ENCODE measurements at regions not wholly inside any gene's neighbourhood (a gene's known extent, or its start where the extent isn't known, plus 50 kb on each side); places are given as distances from the start of the nearest gene placed in this dataset.

DNA sequence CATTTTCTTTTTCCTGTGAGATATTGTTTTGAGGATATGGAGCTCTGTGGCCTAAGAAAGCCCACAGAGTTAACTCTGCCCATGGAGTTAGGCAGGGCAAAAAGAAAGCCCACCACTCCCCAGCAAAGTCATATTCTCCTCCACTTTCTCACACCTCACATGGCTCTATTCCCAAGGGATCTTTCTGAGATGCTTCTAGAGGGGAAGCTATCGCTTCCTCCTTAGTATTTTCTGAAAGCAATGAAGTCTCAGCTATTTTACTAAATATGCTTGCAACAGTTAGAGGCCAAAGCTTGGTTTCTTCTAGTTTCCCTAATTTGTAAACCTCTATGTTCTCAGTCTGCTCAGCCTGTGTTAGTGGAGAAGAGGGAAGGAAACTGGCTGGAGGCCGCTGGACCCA is 80.3 kb upstream of the EOMES start:
- no peak overlapping the region for H3K4me2 ChIP-seq (ENCODE audit: low read length, poor library complexity, severe bottlenecking)
- H3K79me1 ChIP-seq (replicated peaks; ENCODE audit: low read length, poor library complexity, severe bottlenecking) = no peaks in the 10 kb centered on the region
- H2AFZ ChIP-seq (ENCODE audit: low read depth, low read length) = no peak overlapping the region
- H3K9me3 ChIP-seq (ENCODE audit: control insufficient read depth, low read length) = no peaks in the 10 kb centered on the region
- H3K23ac ChIP-seq (ENCODE audit: low read length in 2 of 2) = no peak overlapping the region
- H2BK5ac ChIP-seq (ENCODE audit: low read depth, low read length, poor library complexity, severe bottlenecking) = no peak overlapping the region
- no peak overlapping the region for H3K14ac ChIP-seq (ENCODE audit: low read length in 2 of 2)
- H3K27ac ChIP-seq (ENCODE audit: low read length, poor library complexity, severe bottlenecking) = no peak overlapping the region
- no peak overlapping the region for H2BK12ac ChIP-seq (ENCODE audit: low read length in 2 of 2)
- H2AK5ac ChIP-seq (ENCODE audit: low read length, severe bottlenecking) = no peak overlapping the region
- no peak overlapping the region for H3K4me3 ChIP-seq (ENCODE audit: insufficient read depth in 1 of 2, low read depth in 1 of 2, low read length in 2 of 2)
- H3K4ac ChIP-seq (ENCODE audit: low read depth in 1 of 2, low read length in 2 of 2) = no peak overlapping the region
- H2BK120ac ChIP-seq (ENCODE audit: low read depth, low read length) = no peak overlapping the region
- DNase-seq = no peak
- no peaks in the 10 kb centered on the region for H3K4me1 ChIP-seq (ENCODE audit: control insufficient read depth, insufficient read depth, low read depth, low read length)
- WGBS = no CpG with 5 or more reads among the region's 2 CpGs
- no peak overlapping the region for H2BK15ac ChIP-seq (ENCODE audit: low read depth, poor library complexity, severe bottlenecking)
- H4K8ac ChIP-seq (ENCODE audit: low read length) = no peak overlapping the region
- no peak overlapping the region for H3K18ac ChIP-seq (ENCODE audit: low read depth in 1 of 2, low read length in 2 of 2)
- H3K9ac ChIP-seq (ENCODE audit: low read length) = no peak overlapping the region
- H3K27me3 ChIP-seq (ENCODE audit: control insufficient read depth in 1 of 2, insufficient read depth in 1 of 2, low read length in 2 of 2) = peaks cover 0 to 4% of the 10 kb centered on the region in 2 experiments
- no peak overlapping the region for H4K91ac ChIP-seq (ENCODE audit: low read length)
- H3K36me3 ChIP-seq (ENCODE audit: control insufficient read depth in 1 of 2, insufficient read depth in 2 of 2, low read depth in 1 of 2, low read length in 2 of 2) = no peaks in the 10 kb centered on the region

DNA sequence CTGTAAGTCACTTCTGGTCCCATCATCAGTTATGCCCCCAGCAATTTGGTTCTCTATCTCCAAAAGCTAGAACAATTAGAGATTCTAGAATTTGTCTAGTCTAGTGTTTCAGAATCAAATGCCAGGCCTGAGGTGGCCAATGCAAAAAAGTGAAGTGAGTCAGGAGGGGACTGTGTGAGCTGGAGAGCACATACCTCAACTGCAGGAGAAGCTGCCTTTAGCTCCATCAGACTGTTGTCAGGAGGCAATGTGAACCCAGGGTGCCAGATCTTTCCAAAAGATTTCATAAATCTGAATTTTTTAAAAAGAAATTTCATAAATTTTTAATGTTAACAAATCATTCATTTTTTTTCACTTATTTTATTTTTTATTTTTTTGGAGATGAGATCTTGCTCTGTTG is 80.7 kb upstream of the EOMES start:
- H2BK12ac ChIP-seq (ENCODE audit: low read length in 2 of 2) = no peak overlapping the region
- no peak overlapping the region for H2AK5ac ChIP-seq (ENCODE audit: low read length, severe bottlenecking)
- H2BK5ac ChIP-seq (ENCODE audit: low read depth, low read length, poor library complexity, severe bottlenecking) = no peak overlapping the region
- H3K14ac ChIP-seq (ENCODE audit: low read length in 2 of 2) = no peak overlapping the region
- H2BK120ac ChIP-seq (ENCODE audit: low read depth, low read length) = no peak overlapping the region
- no peak overlapping the region for H2AFZ ChIP-seq (ENCODE audit: low read depth, low read length)
- H3K4ac ChIP-seq (ENCODE audit: low read depth in 1 of 2, low read length in 2 of 2) = no peak overlapping the region
- no peaks in the 10 kb centered on the region for H3K36me3 ChIP-seq (ENCODE audit: control insufficient read depth in 1 of 2, insufficient read depth in 2 of 2, low read depth in 1 of 2, low read length in 2 of 2)
- no peak overlapping the region for H3K4me2 ChIP-seq (ENCODE audit: low read length, poor library complexity, severe bottlenecking)
- H3K9me3 ChIP-seq (ENCODE audit: control insufficient read depth, low read length) = no peaks in the 10 kb centered on the region
- no peak overlapping the region for H3K4me3 ChIP-seq (ENCODE audit: insufficient read depth in 1 of 2, low read depth in 1 of 2, low read length in 2 of 2)
- H3K4me1 ChIP-seq (ENCODE audit: control insufficient read depth, insufficient read depth, low read depth, low read length) = no peaks in the 10 kb centered on the region
- no peak overlapping the region for H3K9ac ChIP-seq (ENCODE audit: low read length)
- no peaks in the 10 kb centered on the region for H3K79me1 ChIP-seq (replicated peaks; ENCODE audit: low read length, poor library complexity, severe bottlenecking)
- no peak overlapping the region for H4K8ac ChIP-seq (ENCODE audit: low read length)
- no peak overlapping the region for H3K27ac ChIP-seq (ENCODE audit: low read length, poor library complexity, severe bottlenecking)
- H3K23ac ChIP-seq (ENCODE audit: low read length in 2 of 2) = no peak overlapping the region
- no peak overlapping the region for H3K18ac ChIP-seq (ENCODE audit: low read depth in 1 of 2, low read length in 2 of 2)
- H2BK15ac ChIP-seq (ENCODE audit: low read depth, poor library complexity, severe bottlenecking) = no peak overlapping the region
- DNase-seq = no peak
- H4K91ac ChIP-seq (ENCODE audit: low read length) = no peak overlapping the region
- H3K27me3 ChIP-seq (ENCODE audit: control insufficient read depth in 1 of 2, insufficient read depth in 1 of 2, low read length in 2 of 2) = peaks cover 0 to 4% of the 10 kb centered on the region in 2 experiments

DNA sequence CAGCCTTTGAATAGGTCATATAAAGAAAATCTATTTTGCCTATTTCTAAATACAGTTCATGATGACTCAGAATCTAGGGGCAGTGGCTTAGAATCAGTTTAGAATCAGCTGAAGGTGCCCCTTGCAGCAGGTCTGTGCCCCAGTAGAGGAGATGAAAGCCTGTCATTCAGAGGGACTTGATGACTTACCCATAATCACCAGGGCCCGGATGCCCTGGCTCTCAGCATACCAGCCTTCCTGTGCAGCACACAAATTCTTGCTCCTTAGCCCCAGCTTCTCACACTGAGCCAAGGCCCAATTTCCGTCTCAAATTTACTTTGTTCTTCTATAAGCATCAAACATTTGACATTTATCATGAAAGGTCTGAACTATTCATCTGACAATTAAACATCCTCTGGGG is 83.2 kb upstream of the EOMES start:
- Histone ChIP-seq H2BK5ac (ENCODE audit: low read depth, low read length, poor library complexity, severe bottlenecking) (no peak overlapping the region), H3K9me3 (ENCODE audit: control insufficient read depth, low read length) (no peaks in the 10 kb centered on the region), H4K8ac (ENCODE audit: low read length) (no peak overlapping the region), H2BK15ac (ENCODE audit: low read depth, poor library complexity, severe bottlenecking) (no peak overlapping the region), H3K79me1 (replicated peaks; ENCODE audit: low read length, poor library complexity, severe bottlenecking) (no peaks in the 10 kb centered on the region), H3K4me3 (ENCODE audit: insufficient read depth in 1 of 2, low read depth in 1 of 2, low read length in 2 of 2) (no peak overlapping the region), H3K9ac (ENCODE audit: low read length) (no peak overlapping the region), H2BK120ac (ENCODE audit: low read depth, low read length) (no peak overlapping the region), H3K4ac (ENCODE audit: low read depth in 1 of 2, low read length in 2 of 2) (no peak overlapping the region), H2AFZ (ENCODE audit: low read depth, low read length) (no peak overlapping the region), H3K4me1 (ENCODE audit: control insufficient read depth, insufficient read depth, low read depth, low read length) (no peaks in the 10 kb centered on the region), H4K91ac (ENCODE audit: low read length) (no peak overlapping the region), H3K27me3 (ENCODE audit: control insufficient read depth in 1 of 2, insufficient read depth in 1 of 2, low read length in 2 of 2) (peaks cover 0 to 4% of the 10 kb centered on the region in 2 experiments), H3K23ac (ENCODE audit: low read length in 2 of 2) (no peak overlapping the region), H2BK12ac (ENCODE audit: low read length in 2 of 2) (no peak overlapping the region), H3K36me3 (ENCODE audit: control insufficient read depth in 1 of 2, insufficient read depth in 2 of 2, low read depth in 1 of 2, low read length in 2 of 2) (no peaks in the 10 kb centered on the region), H3K14ac (ENCODE audit: low read length in 2 of 2) (no peak overlapping the region), H3K4me2 (ENCODE audit: low read length, poor library complexity, severe bottlenecking) (no peak overlapping the region), H3K27ac (ENCODE audit: low read length, poor library complexity, severe bottlenecking) (no peak overlapping the region), H2AK5ac (ENCODE audit: low read length, severe bottlenecking) (no peak overlapping the region), H3K18ac (ENCODE audit: low read depth in 1 of 2, low read length in 2 of 2) (no peak overlapping the region)
- DNase-seq = no peak
- WGBS = 73% methylated on average over 2 of the region's 2 CpGs

DNA sequence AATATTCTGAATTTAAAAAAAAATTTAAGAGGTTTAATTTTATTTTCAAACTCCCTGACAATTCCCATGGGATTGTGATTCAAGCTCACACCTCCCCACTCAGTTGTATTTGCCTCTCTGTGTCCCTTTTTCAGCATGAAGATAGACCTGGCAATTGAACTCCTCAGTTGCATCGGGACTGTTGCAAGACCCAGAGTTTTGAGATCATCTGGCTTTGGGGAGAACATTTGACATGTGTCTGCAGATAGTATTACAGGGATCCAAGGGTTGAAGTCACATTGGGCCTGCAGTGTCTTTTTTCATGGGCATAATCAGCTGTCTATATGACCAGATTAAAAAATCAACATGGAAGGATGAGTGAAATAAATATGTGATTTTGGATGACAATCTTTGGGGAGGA is 91.1 kb upstream of the EOMES start:
- Histone ChIP-seq H3K4me3 (ENCODE audit: insufficient read depth in 1 of 2, low read depth in 1 of 2, low read length in 2 of 2) (no peak overlapping the region), H3K4me2 (ENCODE audit: low read length, poor library complexity, severe bottlenecking) (no peak overlapping the region), H3K4ac (ENCODE audit: low read depth in 1 of 2, low read length in 2 of 2) (no peak overlapping the region), H2AK5ac (ENCODE audit: low read length, severe bottlenecking) (no peak overlapping the region), H3K27me3 (ENCODE audit: control insufficient read depth in 1 of 2, insufficient read depth in 1 of 2, low read length in 2 of 2) (no peaks in the 10 kb centered on the region), H3K79me1 (replicated peaks; ENCODE audit: low read length, poor library complexity, severe bottlenecking) (no peaks in the 10 kb centered on the region), H2BK15ac (ENCODE audit: low read depth, poor library complexity, severe bottlenecking) (no peak overlapping the region), H4K8ac (ENCODE audit: low read length) (no peak overlapping the region), H3K4me1 (ENCODE audit: control insufficient read depth, insufficient read depth, low read depth, low read length) (no peaks in the 10 kb centered on the region), H2AFZ (ENCODE audit: low read depth, low read length) (no peak overlapping the region), H2BK12ac (ENCODE audit: low read length in 2 of 2) (no peak overlapping the region), H3K23ac (ENCODE audit: low read length in 2 of 2) (no peak overlapping the region), H3K9ac (ENCODE audit: low read length) (no peak overlapping the region), H3K9me3 (ENCODE audit: control insufficient read depth, low read length) (no peaks in the 10 kb centered on the region), H2BK5ac (ENCODE audit: low read depth, low read length, poor library complexity, severe bottlenecking) (no peak overlapping the region), H3K36me3 (ENCODE audit: control insufficient read depth in 1 of 2, insufficient read depth in 2 of 2, low read depth in 1 of 2, low read length in 2 of 2) (no peaks in the 10 kb centered on the region), H3K14ac (ENCODE audit: low read length in 2 of 2) (no peak overlapping the region), H3K27ac (ENCODE audit: low read length, poor library complexity, severe bottlenecking) (no peak overlapping the region), H4K91ac (ENCODE audit: low read length) (no peak overlapping the region), H3K18ac (ENCODE audit: low read depth in 1 of 2, low read length in 2 of 2) (no peak overlapping the region), H2BK120ac (ENCODE audit: low read depth, low read length) (no peak overlapping the region)
- 57% methylated on average over 1 of the region's 1 CpG for WGBS
- DNase-seq = no peak
